D341Med (cell line): ENCODE measurements at regions not wholly inside any gene's neighbourhood (a gene's known extent, or its start where the extent isn't known, plus 50 kb on each side); places are given as distances from the start of the nearest gene placed in this dataset.
"Not testable (repeated sequence)": the region's sequence is repeated elsewhere in the genome, so short reads cannot be mapped to it uniquely, and the experiment has no call there.

Source experiments
- DNase-seq: peaks from one replicate; pipeline ENCODE4 v3.0.0; 2012; ENCODE audit warnings: low spot score

- peak; percentile 10 for DNase-seq
These were observed 235.8 kb downstream of the EPHA7 start for GRCh38 chr6:93183531-93183972.

- no peak for DNase-seq
These were observed 236.3 kb downstream of the EPHA7 start for GRCh38 chr6:93182938-93183479.

- no peak for DNase-seq
These were observed 241.4 kb downstream of the EPHA7 start for GRCh38 chr6:93177918-93178317.

GRCh38 chr6:93177438-93177837, 241.9 kb downstream of the EPHA7 start:
- DNase-seq = no peak

- DNase-seq = no peak
These were observed 243.3 kb downstream of the EPHA7 start for GRCh38 chr6:93176070-93176469.

- DNase-seq = not testable (repeated sequence)
These were observed 245.8 kb downstream of the EPHA7 start for GRCh38 chr6:93173573-93173972.

GRCh38 chr6:93165850-93166430, 253.4 kb downstream of the EPHA7 start:
- DNase-seq = no peak

- DNase-seq = no peak
These were observed 254.6 kb downstream of the EPHA7 start for GRCh38 chr6:93164781-93165180.

GRCh38 chr6:93163146-93163545, 256.2 kb downstream of the EPHA7 start:
- no peak for DNase-seq

- DNase-seq = no peak
These were observed 279.8 kb downstream of the EPHA7 start for GRCh38 chr6:93139408-93140081.

- DNase-seq = no peak
These were observed 283.2 kb downstream of the EPHA7 start for GRCh38 chr6:93136111-93136510.

- DNase-seq = no peak
These were observed 295.2 kb downstream of the EPHA7 start for GRCh38 chr6:93124006-93124632.

GRCh38 chr6:93123585-93123984, 295.8 kb downstream of the EPHA7 start:
- no peak for DNase-seq

- DNase-seq = no peak
These were observed 299.1 kb downstream of the EPHA7 start for GRCh38 chr6:93120154-93120742.

- no peak for DNase-seq
These were observed 313.5 kb downstream of the EPHA7 start for GRCh38 chr6:93105907-93106306.

GRCh38 chr6:93105017-93105416, 314.3 kb downstream of the EPHA7 start:
- no peak for DNase-seq

- DNase-seq = no peak
These were observed 315.1 kb downstream of the EPHA7 start for GRCh38 chr6:93104195-93104817.

GRCh38 chr6:93088621-93089501, 330.5 kb downstream of the EPHA7 start:
- no peak for DNase-seq

- no peak for DNase-seq
These were observed 331.8 kb downstream of the EPHA7 start for GRCh38 chr6:93087606-93088005.

- DNase-seq = no peak
These were observed 333.0 kb downstream of the EPHA7 start for GRCh38 chr6:93086351-93086750.
